Thyroid gland (tissue), 4 donors: ENCODE measurements at regions not wholly inside any gene's neighbourhood (a gene's known extent, or its start where the extent isn't known, plus 50 kb on each side); places are given as distances from the start of the nearest gene placed in this dataset.

Experiments
- DNase-seq, 2 donors: peaks; one replicate each; pipeline ENCODE4 v3.0.0-alpha.2; 2019
- H3K27ac ChIP-seq, 3 donors: fragments of 200-600 bp; sonication (generic); 1 replicate in 2 of 3; 2 replicates in 1 of 3; pipeline ENCODE4 v1.5.1; 2016 to 2019; ENCODE audit warnings: mild to moderate bottlenecking in 1 of 3, moderate library complexity in 1 of 3
- H3K27me3 ChIP-seq: fragments of 200-600 bp; sonication (generic); one replicate; pipeline ENCODE4 v1.5.1; 2019
- H3K36me3 ChIP-seq, 2 donors: fragments of 200-600 bp; sonication (generic); one replicate each; pipeline ENCODE4 v1.5.1; 2016 to 2019
- H3K4me1 ChIP-seq, 2 donors: fragments of 200-600 bp; sonication (generic); one replicate each; pipeline ENCODE4 v1.5.1; 2017 to 2019
- H3K4me3 ChIP-seq, 3 donors: fragments of 200-600 bp; sonication (generic); replicated peaks in 1 of 3; 1 replicate in 2 of 3; 2 replicates in 1 of 3; pipeline ENCODE4 v1.5.1; 2016; ENCODE audit warnings: mild to moderate bottlenecking in 1 of 3
- H3K9me3 ChIP-seq: fragments of 200-600 bp; sonication (generic); one replicate; pipeline ENCODE4 v1.5.1; 2017
- CTCF ChIP-seq, 6 experiments: fragments of 200-600 bp in 3 of 6; fragments of 450-650 bp in 3 of 6; sonication (generic) in 3 of 6; IDR thresholded peaks; one replicate each; pipeline ENCODE4 v1.5.1; 2016 to 2019; ENCODE audit warnings: antibody characterized with exemption in 6 of 6, mild to moderate bottlenecking in 2 of 6, inconsistent platforms in 1 of 6, moderate library complexity in 1 of 6
- POLR2A ChIP-seq, 2 donors: fragments of 450-650 bp; IDR thresholded peaks; one replicate each; pipeline ENCODE4 v1.6.1; 2017; ENCODE audit warnings: antibody characterized with exemption in 2 of 2, mild to moderate bottlenecking in 2 of 2, moderate library complexity in 1 of 2
- WGBS, 2 donors: methylation state at CpG; one replicate each; pipeline ENCODE4 v1.1.5; 2017; 5-methylcytosine and 5-hydroxymethylcytosine counted together
- intact Hi-C: fragments of 100-400 bp; cut with DNase I; formaldehyde crosslinking; loops from one replicate; pipeline ENCODE4 v1.15.1; 2023

GRCh38 chr2:238668426-238668825 lies 179.5 kb upstream of the TWIST2 start:
- 50 to 69% methylated on average over 1 of the region's 1 CpG for WGBS, 2 donors
- Histone ChIP-seq H3K4me1 (no peaks in the 10 kb centered on the region), H3K27ac (no peak overlapping the region), H3K4me3 (no peak overlapping the region), H3K36me3 (no peaks in the 10 kb centered on the region), H3K27me3 (no peaks in the 10 kb centered on the region), H3K9me3 (no peaks in the 10 kb centered on the region)
- TF ChIP-seq CTCF (IDR thresholded peaks at IDR 0.05) (no peak), POLR2A (IDR thresholded peaks at IDR 0.05) (no peak)
- no peak for DNase-seq
- intact Hi-C loops: no loop called here

- no peaks in the 10 kb centered on the region for H3K36me3 ChIP-seq
- intact Hi-C loops: no loop called here
- no peaks in the 10 kb centered on the region for H3K4me1 ChIP-seq
- 96 to 100% methylated on average over 1 of the region's 1 CpG for WGBS, 2 donors
- H3K9me3 ChIP-seq: no peaks in the 10 kb centered on the region
- no peaks in the 10 kb centered on the region for H3K27me3 ChIP-seq
- DNase-seq: no peak
- no peak overlapping the region for H3K4me3 ChIP-seq
- H3K27ac ChIP-seq: no peak overlapping the region
- TF ChIP-seq CTCF (IDR thresholded peaks at IDR 0.05) (no peak), POLR2A (IDR thresholded peaks at IDR 0.05) (no peak)
Observed at GRCh38 chr2:238669046-238669445, 178.8 kb upstream of the TWIST2 start.

GRCh38 chr2:238669581-238670080 lies 178.3 kb upstream of the TWIST2 start:
- Histone ChIP-seq H3K4me3 (no peak overlapping the region), H3K27ac (no peak overlapping the region), H3K36me3 (no peaks in the 10 kb centered on the region), H3K4me1 (no peaks in the 10 kb centered on the region), H3K27me3 (no peaks in the 10 kb centered on the region), H3K9me3 (no peaks in the 10 kb centered on the region)
- no peak for DNase-seq
- no peak for TF ChIP-seq CTCF (IDR thresholded peaks at IDR 0.05)
- TF ChIP-seq POLR2A (IDR thresholded peaks at IDR 0.05): no peak
- intact Hi-C loops: no loop called here

- no peak overlapping the region for H3K27ac ChIP-seq
- no peak for DNase-seq
- intact Hi-C loops: no loop called here
- H3K27me3 ChIP-seq: no peaks in the 10 kb centered on the region
- no peaks in the 10 kb centered on the region for H3K9me3 ChIP-seq
- no peak overlapping the region for H3K4me3 ChIP-seq
- H3K4me1 ChIP-seq: no peaks in the 10 kb centered on the region
- H3K36me3 ChIP-seq: no peaks in the 10 kb centered on the region
- no peak for TF ChIP-seq CTCF (IDR thresholded peaks at IDR 0.05)
- 59 to 63% methylated on average over 4 of the region's 4 CpGs for WGBS, 2 donors
Observed at GRCh38 chr2:238670111-238670585, 177.7 kb upstream of the TWIST2 start.

- Histone ChIP-seq H3K27me3 (no peaks in the 10 kb centered on the region), H3K36me3 (no peaks in the 10 kb centered on the region), H3K9me3 (no peaks in the 10 kb centered on the region), H3K27ac (no peak overlapping the region), H3K4me3 (no peak overlapping the region), H3K4me1 (no peaks in the 10 kb centered on the region)
- DNase-seq: no peak
- TF ChIP-seq CTCF (IDR thresholded peaks at IDR 0.05): no peak
- no peak for TF ChIP-seq POLR2A (IDR thresholded peaks at IDR 0.05)
- 85 to 90% methylated on average over 5 of the region's 5 CpGs for WGBS, 2 donors
- intact Hi-C loops: no loop called here
Observed at GRCh38 chr2:238682536-238682935, 165.3 kb upstream of the TWIST2 start.
